NOMO-1 treated with DMSO at 0.1 percent for 48 hours (cell line): ENCODE measurements at regions not wholly inside any gene's neighbourhood (a gene's known extent, or its start where the extent isn't known, plus 50 kb on each side); places are given as distances from the start of the nearest gene placed in this dataset.
"Not testable (repeated sequence)": the region's sequence is repeated elsewhere in the genome, so short reads cannot be mapped to it uniquely, and the experiment has no call there.

Experiments
- DNase-seq: peaks from one replicate; lab custom pipeline; 2025; ENCODE audit not compliant: unreplicated experiment; lab: John Stamatoyannopoulos, UW

DNA sequence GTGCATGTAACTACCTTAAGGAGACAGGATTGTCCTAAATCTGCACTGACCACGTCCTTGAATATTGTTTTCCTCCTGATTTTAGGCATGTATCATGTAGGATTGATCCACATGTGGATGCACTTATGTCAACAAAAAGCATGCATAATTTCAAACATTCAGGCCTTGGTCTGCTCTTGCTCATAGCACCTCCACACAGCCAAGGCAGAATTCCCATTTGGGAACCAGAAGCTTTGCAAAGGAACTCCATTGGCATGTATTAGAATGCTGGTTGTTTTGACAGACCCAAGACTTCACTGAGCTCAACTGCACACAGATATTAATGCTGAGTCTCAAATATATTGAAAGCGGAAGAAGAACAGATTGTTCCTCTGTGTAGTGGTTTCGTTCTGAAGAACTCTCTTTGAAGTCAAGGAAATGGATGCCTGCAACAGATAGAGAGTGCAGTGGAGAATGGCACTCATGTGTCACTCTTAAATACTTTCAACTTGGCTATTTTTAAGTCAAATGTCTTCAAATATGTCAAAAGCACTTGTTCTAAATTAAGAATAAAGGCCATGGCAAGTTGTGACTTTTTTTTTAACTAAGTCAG lies 387.6 kb downstream of the LTN1 start:
- DNase-seq, result peak; percentile 91

DNA sequence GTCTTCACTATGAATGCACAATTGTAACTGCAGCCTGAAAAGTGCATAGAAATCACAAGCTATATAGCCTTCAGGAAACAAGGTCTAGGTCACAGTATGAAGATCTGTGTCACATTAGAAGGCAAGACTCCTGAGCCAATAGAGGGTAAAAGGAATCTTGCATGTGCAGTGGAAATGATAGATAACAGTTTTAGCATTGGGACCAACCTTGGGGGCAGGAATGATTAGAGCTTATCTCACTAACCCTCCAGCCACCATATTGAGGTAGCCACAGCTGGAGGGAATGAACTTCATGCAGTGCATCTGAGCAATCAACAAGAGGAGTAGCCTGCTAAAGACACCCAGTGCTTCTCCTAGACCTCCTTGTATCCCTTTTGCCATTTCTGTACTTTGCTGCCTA lies 390.1 kb downstream of the LTN1 start:
- no peak for DNase-seq

GRCh38 chr21:28598214-28598613 lies 394.5 kb downstream of the LTN1 start:
- DNase-seq, result no peak

DNA sequence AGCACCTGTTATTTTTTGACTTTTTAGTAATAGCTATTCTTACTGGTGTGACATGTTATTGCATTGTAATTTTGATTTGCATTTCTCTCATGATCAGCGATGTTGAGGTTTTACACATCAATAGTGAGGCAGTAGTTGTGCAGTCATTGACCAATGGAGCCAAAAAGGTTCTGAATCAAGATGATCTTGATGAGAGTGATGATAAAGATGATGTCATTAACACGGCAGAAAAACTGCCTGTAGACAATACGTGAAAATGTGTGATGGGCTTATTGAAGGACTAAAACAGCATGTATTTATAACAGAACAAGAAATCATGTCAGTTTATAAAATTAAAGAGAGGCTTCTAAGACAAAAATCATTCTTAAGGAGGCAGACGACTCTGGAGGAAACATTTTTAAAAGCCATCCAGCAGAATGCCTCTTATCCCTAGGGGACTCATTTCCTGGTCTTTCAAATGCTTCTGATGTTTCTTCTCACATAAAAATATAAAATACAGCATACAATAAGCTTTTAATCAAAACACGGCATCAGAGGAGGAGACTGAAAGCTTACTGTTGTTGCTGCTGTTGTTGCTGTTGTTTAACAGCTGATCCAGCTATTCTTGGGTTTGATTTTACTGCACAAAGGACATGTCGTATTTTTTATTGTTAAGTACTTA lies 400.3 kb downstream of the LTN1 start:
- no peak for DNase-seq

- DNase-seq, result no peak
Observed at GRCh38 chr21:28590676-28591075, 402.0 kb downstream of the LTN1 start.

GRCh38 chr21:28590026-28590425 lies 402.7 kb downstream of the LTN1 start:
- no peak for DNase-seq

GRCh38 chr21:28588997-28589396 lies 403.7 kb downstream of the LTN1 start:
- DNase-seq, result peak; percentile 41

GRCh38 chr21:28587748-28588147 lies 404.9 kb downstream of the LTN1 start:
- DNase-seq, result no peak

DNA sequence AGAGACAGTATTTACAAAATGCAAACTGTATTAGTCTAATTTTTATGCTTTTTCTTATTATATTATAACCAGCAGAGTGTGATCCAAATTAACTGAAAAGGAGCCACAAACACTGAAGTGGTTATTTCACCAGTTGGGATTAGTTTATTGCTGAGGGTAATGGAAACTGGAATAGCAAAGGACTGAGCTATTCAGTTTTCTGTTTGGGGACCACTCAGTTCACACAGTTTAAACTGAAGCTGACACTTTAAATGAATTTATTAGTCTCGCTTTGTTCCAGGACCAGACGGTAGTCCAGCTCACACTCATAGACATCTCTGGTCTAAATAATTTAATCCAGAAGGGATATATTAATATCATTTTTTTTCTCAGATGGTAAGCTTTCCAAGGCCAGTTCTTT lies 410.7 kb downstream of the LTN1 start:
- no peak for DNase-seq

DNA sequence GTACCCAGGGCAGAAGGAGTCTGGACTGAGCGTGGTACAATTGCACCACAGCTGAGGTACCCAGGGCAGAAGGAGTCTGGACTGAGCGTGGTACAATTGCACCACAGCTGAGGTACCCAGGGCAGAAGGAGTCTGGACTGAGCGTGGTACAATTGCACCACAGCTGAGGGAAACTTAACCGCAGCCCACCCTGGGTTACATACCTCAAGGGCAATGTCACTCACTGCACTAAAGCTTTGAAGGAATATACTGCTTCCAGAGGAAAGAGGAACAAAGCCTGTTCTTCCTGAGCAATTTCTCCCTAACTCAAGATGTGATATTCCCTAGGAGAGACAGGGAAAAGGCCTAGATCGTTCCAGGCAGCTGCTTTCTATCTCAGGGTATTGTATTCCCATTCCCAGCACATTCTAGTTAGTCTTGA lies 411.4 kb downstream of the LTN1 start:
- not testable (repeated sequence) for DNase-seq

GRCh38 chr21:28580585-28580984 lies 412.1 kb downstream of the LTN1 start:
- DNase-seq, result no peak

DNA sequence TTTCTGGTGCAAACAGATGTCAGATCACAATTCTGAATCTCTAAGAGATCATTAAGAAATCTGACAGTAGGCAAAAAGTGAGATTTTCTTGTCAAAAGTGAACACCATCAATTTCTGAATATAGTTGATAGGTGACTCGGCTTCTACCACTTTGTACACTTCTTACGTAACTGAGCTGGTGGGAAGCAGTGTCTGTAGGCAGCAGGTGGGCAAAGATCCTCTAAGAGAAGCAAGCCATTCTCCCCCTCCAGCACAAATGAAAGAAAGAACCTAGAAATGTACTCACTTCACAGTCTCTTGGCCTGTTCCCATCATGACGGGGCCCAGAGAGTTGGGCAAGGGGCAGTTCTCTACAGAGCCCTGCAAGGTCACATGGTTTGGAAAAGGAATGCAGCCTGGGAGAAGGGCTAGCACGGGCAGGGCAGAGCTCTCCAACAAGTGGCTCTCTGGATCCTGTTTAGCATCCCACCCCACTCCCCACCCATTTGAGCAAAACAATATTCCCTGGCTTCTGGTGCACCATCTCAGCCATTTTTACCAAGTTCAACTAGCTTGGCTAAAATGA lies 412.6 kb downstream of the LTN1 start:
- DNase-seq, result no peak

GRCh38 chr21:28568692-28569091 lies 424.0 kb downstream of the LTN1 start:
- no peak for DNase-seq

DNA sequence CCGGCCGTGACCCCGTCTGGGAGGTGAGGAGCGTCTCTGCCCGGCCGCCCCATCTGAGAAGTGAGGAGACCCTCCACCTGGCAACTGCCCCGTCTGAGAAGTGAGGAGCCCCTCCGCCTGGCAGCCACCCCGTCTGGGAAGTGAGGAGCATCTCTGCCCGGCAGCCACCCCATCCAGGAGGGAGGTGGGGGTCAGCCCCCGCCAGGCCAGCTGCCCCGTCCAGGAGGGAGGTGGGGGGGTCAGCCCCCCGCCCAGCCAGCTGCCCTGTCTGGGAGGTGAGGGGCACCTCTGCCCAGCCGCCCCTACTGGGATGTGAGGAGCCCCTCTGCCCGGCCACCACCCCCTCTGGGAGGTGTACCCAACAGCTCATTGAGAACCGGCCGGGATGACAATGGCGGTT lies 428.7 kb downstream of the LTN1 start:
- DNase-seq, result not testable (repeated sequence)

DNA sequence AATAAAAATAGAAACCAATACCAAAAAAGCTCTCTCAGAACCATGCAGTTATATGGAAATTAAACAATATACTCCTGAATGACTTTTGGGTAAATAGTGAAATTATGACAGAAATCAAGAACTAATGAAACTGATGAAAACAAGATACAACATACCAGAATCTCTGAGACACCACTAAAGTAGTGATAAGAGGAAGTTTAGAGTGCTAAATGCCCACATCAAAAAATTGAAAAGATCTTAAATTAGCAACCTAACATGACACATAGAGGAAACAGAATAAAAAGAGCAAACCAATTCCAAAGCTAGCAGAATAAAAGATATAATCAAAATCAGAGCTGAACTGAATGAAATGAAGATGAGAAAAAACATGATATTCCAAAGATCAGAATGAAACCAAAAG lies 430.9 kb downstream of the LTN1 start:
- DNase-seq, result peak; percentile 30

DNA sequence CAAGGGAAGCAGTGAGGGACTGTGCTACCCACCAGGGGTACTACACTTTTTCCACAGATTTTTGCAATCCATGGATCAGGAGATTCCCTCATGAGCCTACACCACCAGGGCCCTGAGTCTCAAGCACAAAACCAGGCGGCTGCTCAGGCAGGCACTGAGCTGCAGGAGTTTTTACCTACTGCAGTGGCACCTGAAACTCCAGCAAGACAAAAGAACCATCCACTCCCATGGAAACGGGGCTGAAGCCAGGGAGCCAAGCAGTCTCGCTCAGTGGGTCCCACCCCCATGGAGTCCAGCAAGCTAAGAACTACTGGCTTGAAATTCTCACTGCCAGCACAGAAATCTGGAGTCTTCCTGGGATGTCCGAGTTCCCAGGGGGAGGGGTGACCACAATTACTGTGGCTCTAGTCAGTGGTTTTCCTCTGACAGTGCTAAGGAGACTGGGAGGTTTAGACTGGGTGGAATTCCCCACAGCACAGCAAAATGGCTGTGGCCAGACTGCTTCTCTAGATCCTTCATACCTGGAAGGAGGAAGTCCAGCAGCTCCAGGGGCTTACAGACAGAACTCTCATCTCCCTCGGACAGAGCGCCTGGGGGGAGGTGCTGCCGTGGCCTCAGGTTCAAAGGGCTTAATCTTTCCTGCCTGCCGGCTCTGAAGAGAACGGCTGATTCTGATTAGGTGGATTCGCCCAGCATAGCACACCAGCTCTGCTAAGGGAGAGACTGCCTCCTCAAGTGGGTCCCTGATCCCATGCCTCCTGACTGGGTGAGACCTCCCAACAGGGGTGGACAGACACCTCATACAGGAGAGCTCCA lies 437.8 kb downstream of the LTN1 start:
- DNase-seq, result no peak

DNA sequence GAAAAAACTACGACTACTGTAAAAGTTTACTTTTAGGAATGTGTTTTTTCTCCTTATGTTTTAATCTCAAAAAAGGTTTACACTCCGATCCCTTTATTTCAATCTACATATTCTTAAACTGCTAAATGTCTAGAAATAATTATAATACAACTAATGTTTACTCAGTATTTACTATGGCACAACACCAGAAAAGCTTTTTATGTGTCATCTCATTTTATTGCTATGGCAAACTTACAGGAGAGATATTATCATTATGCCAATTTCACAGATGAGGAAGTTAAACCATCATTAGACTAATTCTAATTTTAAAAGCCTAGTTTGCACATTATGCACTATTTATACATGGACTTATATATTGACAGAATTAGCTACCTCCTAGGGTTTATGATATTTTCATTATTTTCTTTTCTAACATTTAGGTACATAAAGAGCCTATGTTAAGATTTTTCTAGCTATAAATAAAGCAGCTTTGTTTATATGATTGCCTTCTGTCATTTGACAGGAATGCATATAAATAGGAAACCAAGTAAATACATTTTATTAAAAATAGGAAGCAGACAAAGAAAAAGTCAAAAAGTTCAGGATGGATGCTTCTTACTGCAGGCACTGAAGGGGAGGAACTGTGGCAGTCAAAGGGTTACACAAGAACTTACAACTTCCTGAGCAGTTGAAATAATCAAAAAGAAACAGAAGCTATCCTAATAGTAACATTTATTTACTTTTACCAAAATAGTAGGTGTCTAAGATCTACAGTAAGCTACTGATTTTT lies 442.4 kb downstream of the LTN1 start:
- DNase-seq, result no peak

DNA sequence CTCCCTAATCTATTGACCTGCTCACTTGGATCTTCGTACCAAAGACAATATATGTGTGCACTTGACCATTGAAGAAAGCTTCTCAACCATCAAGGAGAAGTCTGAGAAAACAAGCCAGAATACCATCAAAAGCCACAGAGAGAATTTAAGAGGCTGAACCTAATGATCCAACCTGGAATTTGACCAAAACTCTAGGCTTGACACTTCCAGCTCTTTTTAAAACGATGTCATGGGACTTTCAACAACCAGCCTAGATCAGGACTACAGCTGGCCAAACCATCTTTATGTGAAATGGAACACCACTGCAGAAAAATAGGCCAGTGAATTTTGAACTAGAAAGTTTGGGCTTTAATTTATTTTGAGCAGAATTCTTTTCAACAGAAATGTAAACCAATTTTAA lies 444.4 kb downstream of the LTN1 start:
- DNase-seq, result no peak

GRCh38 chr21:28547766-28548165 lies 444.9 kb downstream of the LTN1 start:
- DNase-seq, result no peak

DNA sequence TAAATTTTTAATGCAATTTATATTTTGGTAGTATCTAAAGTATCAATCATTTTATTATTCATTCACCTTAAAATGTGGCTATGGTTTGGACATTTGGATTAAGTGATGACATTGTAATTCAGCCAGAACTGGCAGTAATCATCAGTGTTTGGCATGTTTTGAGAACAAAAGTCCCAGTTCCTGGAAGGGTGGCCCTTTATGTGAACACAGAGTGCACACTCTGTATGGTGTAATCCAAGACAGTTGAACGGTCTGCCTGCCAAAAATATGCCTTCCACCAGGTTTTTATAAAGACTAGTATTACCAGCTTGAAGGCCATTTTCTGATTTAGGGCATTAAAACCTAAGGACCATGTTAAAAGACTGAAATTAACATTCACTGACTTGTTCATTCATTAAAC lies 448.7 kb downstream of the LTN1 start:
- DNase-seq, result no peak
